ENCODE measurements at regions not wholly inside any gene's neighbourhood (a gene's known extent, or its start where the extent isn't known, plus 50 kb on each side); places are given as distances from the start of the nearest gene placed in this dataset.

- DNase-seq: no peak
Observed at GRCh38 chr2:2751715-2752315, 420.7 kb upstream of the MYT1L start.

GRCh38 chr2:2750867-2751714 is 420.0 kb upstream of the MYT1L start:
- no peak for DNase-seq

GRCh38 chr2:2749206-2749598 is 418.1 kb upstream of the MYT1L start:
- no peak for DNase-seq

- no peak for DNase-seq
Observed at GRCh38 chr2:2748399-2749205, 417.5 kb upstream of the MYT1L start.

- no peak for DNase-seq
Observed at GRCh38 chr2:2747797-2748301, 416.8 kb upstream of the MYT1L start.

GRCh38 chr2:2746731-2747130 is 415.7 kb upstream of the MYT1L start:
- no peak for DNase-seq

- DNase-seq: no peak
Observed at GRCh38 chr2:2744958-2745715, 414.1 kb upstream of the MYT1L start.

GRCh38 chr2:2744107-2744506 is 413.0 kb upstream of the MYT1L start:
- no peak for DNase-seq

GRCh38 chr2:2743164-2743571 is 412.1 kb upstream of the MYT1L start:
- no peak for DNase-seq

- DNase-seq: no peak
Observed at GRCh38 chr2:2742726-2743125, 411.7 kb upstream of the MYT1L start.

GRCh38 chr2:2740238-2740775 is 409.2 kb upstream of the MYT1L start:
- DNase-seq: no peak

- no peak for DNase-seq
Observed at GRCh38 chr2:2739231-2739795, 408.2 kb upstream of the MYT1L start.

GRCh38 chr2:2738684-2739083 is 407.6 kb upstream of the MYT1L start:
- DNase-seq: no peak

- DNase-seq: no peak
Observed at GRCh38 chr2:2738276-2738675, 407.2 kb upstream of the MYT1L start.

GRCh38 chr2:2735041-2735440 is 404.0 kb upstream of the MYT1L start:
- DNase-seq: no peak

- no peak for DNase-seq
Observed at GRCh38 chr2:2734308-2734707, 403.2 kb upstream of the MYT1L start.

GRCh38 chr2:2733818-2734217 is 402.7 kb upstream of the MYT1L start:
- DNase-seq: no peak

- DNase-seq: no peak
Observed at GRCh38 chr2:2732331-2733119, 401.4 kb upstream of the MYT1L start.

- no peak for DNase-seq
Observed at GRCh38 chr2:2731816-2732284, 400.8 kb upstream of the MYT1L start.

- no peak for DNase-seq
Observed at GRCh38 chr2:2731101-2731815, 400.2 kb upstream of the MYT1L start.

Measured in CD4-positive, alpha-beta T cell treated with Interleukin-12 subunit alpha and Interleukin-12 subunit beta, for 1 hour (primary cell).